ENCODE measurements at regions not wholly inside any gene's neighbourhood (a gene's known extent, or its start where the extent isn't known, plus 50 kb on each side); places are given as distances from the start of the nearest gene placed in this dataset.

DNA sequence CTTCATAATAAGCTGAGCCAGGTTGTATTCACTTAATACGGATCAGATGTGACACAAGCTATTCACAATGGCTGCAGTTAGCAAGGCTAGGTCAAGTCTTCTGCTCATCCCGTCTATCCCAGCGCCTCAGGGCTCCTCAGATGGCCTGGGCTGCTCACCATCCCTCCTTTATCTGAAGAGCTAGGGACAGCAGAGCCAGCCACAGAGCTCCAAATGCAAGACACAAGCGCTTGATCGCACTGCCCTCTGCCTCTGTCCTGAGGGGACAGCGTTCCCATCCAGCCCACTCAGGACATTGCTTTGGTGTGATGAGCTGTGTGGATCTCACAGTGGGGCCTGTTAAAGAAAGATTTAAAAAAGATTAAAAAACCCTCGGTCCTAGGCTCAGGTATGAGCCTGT, 254.4 kb upstream of the HS6ST1 start:
- no peaks in the 10 kb centered on the region for H3K36me3 ChIP-seq (ENCODE audit: control insufficient read depth, insufficient read depth, low read length)
- no peaks in the 10 kb centered on the region for H3K4me1 ChIP-seq
- no peak overlapping the region for H3K4me3 ChIP-seq (ENCODE audit: low read depth, low read length)
- POLR2A ChIA-PET, result no interaction called here
- Mint-ChIP-seq H3K9me3 (ENCODE audit: unreplicated experiment) (no peaks in the 10 kb centered on the region), H3K27me3 (ENCODE audit: insufficient read depth, unreplicated experiment) (peaks cover 28% of the 10 kb centered on the region), H3K27ac (ENCODE audit: unreplicated experiment) (no peak overlapping the region), H3K36me3 (ENCODE audit: insufficient read depth, unreplicated experiment) (no peaks in the 10 kb centered on the region), H3K4me3 (ENCODE audit: unreplicated experiment) (no peak overlapping the region), H3K4me1 (ENCODE audit: low read depth, unreplicated experiment) (no peaks in the 10 kb centered on the region)
- CTCF ChIA-PET, result no interaction called here
- TF ChIP-seq, protein P1, sequence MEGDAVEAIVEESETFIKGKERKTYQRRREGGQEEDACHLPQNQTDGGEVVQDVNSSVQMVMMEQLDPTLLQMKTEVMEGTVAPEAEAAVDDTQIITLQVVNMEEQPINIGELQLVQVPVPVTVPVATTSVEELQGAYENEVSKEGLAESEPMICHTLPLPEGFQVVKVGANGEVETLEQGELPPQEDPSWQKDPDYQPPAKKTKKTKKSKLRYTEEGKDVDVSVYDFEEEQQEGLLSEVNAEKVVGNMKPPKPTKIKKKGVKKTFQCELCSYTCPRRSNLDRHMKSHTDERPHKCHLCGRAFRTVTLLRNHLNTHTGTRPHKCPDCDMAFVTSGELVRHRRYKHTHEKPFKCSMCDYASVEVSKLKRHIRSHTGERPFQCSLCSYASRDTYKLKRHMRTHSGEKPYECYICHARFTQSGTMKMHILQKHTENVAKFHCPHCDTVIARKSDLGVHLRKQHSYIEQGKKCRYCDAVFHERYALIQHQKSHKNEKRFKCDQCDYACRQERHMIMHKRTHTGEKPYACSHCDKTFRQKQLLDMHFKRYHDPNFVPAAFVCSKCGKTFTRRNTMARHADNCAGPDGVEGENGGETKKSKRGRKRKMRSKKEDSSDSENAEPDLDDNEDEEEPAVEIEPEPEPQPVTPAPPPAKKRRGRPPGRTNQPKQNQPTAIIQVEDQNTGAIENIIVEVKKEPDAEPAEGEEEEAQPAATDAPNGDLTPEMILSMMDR (IDR thresholded peaks at IDR 0.05; ENCODE audit: insufficient read depth in 1 of 2, low read depth in 1 of 2, low read length in 1 of 2, severe bottlenecking in 1 of 2, unreplicated experiment in 1 of 2), result no peak
- no peaks in the 10 kb centered on the region; the same call in 1 of the 2 replicates for H3K27me3 ChIP-seq (replicated peaks; ENCODE audit: control insufficient read depth, insufficient read depth, low read length)
- no peaks in the 10 kb centered on the region for H3K9me3 ChIP-seq
- intact Hi-C loops (cut with micrococcal nuclease; ENCODE audit: unreplicated experiment), result no loop called here
- DNase-seq, result no peak
- BruUV-seq (replicated peaks), result no TSS peak

DNA sequence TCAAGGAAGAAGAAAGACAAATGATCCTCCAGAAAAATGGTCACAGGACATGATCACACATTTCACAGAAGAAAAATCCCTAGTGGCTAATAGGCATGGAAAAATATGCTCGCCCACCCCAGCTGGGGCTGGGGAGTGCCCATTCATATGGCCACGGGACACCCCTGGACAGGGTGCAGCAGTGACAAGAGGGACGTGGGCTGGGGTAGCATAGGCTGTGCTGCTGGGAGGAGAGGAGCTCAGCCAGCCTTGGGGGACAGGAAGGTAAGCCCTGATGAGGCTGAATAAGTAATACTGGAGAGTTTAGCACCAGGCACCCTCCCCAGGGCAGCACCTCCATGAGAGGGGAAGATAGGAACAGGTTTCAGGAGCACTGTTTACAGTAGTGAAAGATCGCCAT, 254.9 kb upstream of the HS6ST1 start:
- Mint-ChIP-seq H3K9me3 (ENCODE audit: unreplicated experiment) (no peaks in the 10 kb centered on the region), H3K36me3 (ENCODE audit: insufficient read depth, unreplicated experiment) (no peaks in the 10 kb centered on the region), H3K27me3 (ENCODE audit: insufficient read depth, unreplicated experiment) (peaks cover 28% of the 10 kb centered on the region), H3K27ac (ENCODE audit: unreplicated experiment) (no peak overlapping the region), H3K4me3 (ENCODE audit: unreplicated experiment) (no peak overlapping the region), H3K4me1 (ENCODE audit: low read depth, unreplicated experiment) (no peaks in the 10 kb centered on the region)
- intact Hi-C loops (cut with micrococcal nuclease; ENCODE audit: unreplicated experiment), result no loop called here
- TF ChIP-seq, protein P1 (IDR thresholded peaks at IDR 0.05; ENCODE audit: insufficient read depth in 1 of 2, low read depth in 1 of 2, low read length in 1 of 2, severe bottlenecking in 1 of 2, unreplicated experiment in 1 of 2), result no peak
- Histone ChIP-seq H3K4me3 (ENCODE audit: low read depth, low read length) (no peak overlapping the region), H3K36me3 (ENCODE audit: control insufficient read depth, insufficient read depth, low read length) (no peaks in the 10 kb centered on the region), H3K4me1 (peaks cover 3% of the 10 kb centered on the region; the same call in 1 of the 2 replicates), H3K27me3 (replicated peaks; ENCODE audit: control insufficient read depth, insufficient read depth, low read length) (no peaks in the 10 kb centered on the region; the same call in 1 of the 2 replicates), H3K9me3 (no peaks in the 10 kb centered on the region)
- POLR2A ChIA-PET, result no interaction called here
- DNase-seq, result no peak
- BruUV-seq (replicated peaks), result no TSS peak
- CTCF ChIA-PET, result no interaction called here

- Mint-ChIP-seq H3K4me3 (ENCODE audit: unreplicated experiment) (no peak overlapping the region), H3K36me3 (ENCODE audit: insufficient read depth, unreplicated experiment) (no peaks in the 10 kb centered on the region), H3K4me1 (ENCODE audit: low read depth, unreplicated experiment) (no peaks in the 10 kb centered on the region), H3K9me3 (ENCODE audit: unreplicated experiment) (no peaks in the 10 kb centered on the region), H3K27me3 (ENCODE audit: insufficient read depth, unreplicated experiment) (peaks cover 15% of the 10 kb centered on the region), H3K27ac (ENCODE audit: unreplicated experiment) (no peak overlapping the region)
- intact Hi-C loops (cut with micrococcal nuclease; ENCODE audit: unreplicated experiment), result no loop called here
- Histone ChIP-seq H3K27me3 (replicated peaks; ENCODE audit: control insufficient read depth, insufficient read depth, low read length) (no peaks in the 10 kb centered on the region; the same call in 1 of the 2 replicates), H3K36me3 (ENCODE audit: control insufficient read depth, insufficient read depth, low read length) (no peaks in the 10 kb centered on the region), H3K4me3 (ENCODE audit: low read depth, low read length) (no peak overlapping the region), H3K9me3 (no peaks in the 10 kb centered on the region), H3K4me1 (peaks cover 12% of the 10 kb centered on the region)
- BruUV-seq (replicated peaks), result no TSS peak
- POLR2A ChIA-PET, result no interaction called here
- TF ChIP-seq, protein P1 (IDR thresholded peaks at IDR 0.05; ENCODE audit: insufficient read depth in 1 of 2, low read depth in 1 of 2, low read length in 1 of 2, severe bottlenecking in 1 of 2, unreplicated experiment in 1 of 2), result no peak
- no peak for DNase-seq
- CTCF ChIA-PET, result no interaction called here
Measured at GRCh38 chr2:128577141-128577930, 258.7 kb upstream of the HS6ST1 start.

Data from Caco-2 (cell line).